ENCODE measurements at regions not wholly inside any gene's neighbourhood (a gene's known extent, or its start where the extent isn't known, plus 50 kb on each side); places are given as distances from the start of the nearest gene placed in this dataset.

DNA sequence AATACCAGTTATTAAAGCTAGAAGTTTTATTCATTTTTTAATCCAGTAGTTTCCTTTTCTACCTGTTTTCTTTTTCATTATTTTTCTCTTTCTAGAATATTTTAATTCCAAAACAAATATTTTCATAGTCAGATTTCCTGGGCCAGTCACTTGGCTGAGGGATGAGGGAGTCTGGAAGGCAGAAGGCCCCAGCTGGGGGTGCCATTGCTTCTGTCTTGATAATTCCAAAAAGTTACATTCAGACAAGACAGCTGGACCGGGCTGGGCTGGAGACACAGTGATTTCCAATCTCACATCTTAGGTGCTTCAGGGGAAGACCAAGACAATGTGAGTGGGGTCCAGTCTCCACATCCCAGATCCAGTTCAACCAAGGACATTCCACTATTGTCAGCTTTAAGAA is 263.5 kb downstream of the TMA16 start:
- TF ChIP-seq, protein P1, sequence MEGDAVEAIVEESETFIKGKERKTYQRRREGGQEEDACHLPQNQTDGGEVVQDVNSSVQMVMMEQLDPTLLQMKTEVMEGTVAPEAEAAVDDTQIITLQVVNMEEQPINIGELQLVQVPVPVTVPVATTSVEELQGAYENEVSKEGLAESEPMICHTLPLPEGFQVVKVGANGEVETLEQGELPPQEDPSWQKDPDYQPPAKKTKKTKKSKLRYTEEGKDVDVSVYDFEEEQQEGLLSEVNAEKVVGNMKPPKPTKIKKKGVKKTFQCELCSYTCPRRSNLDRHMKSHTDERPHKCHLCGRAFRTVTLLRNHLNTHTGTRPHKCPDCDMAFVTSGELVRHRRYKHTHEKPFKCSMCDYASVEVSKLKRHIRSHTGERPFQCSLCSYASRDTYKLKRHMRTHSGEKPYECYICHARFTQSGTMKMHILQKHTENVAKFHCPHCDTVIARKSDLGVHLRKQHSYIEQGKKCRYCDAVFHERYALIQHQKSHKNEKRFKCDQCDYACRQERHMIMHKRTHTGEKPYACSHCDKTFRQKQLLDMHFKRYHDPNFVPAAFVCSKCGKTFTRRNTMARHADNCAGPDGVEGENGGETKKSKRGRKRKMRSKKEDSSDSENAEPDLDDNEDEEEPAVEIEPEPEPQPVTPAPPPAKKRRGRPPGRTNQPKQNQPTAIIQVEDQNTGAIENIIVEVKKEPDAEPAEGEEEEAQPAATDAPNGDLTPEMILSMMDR (tag by site-specific recombination; IDR thresholded peaks at IDR 0.05), result no peak
- TF ChIP-seq ZNF140 (tag by site-specific recombination; IDR thresholded peaks at IDR 0.05) (no peak), REPIN1 (tag by site-specific recombination; IDR thresholded peaks at IDR 0.05; ENCODE audit: low read depth) (no peak), ZNF707 (tag by site-specific recombination; IDR thresholded peaks at IDR 0.05) (no peak), ZNF184 (tag by site-specific recombination; IDR thresholded peaks at IDR 0.05) (no peak), ZNF629 (tag by site-specific recombination; IDR thresholded peaks at IDR 0.05) (no peak)
- TF ChIP-seq, protein P2, sequence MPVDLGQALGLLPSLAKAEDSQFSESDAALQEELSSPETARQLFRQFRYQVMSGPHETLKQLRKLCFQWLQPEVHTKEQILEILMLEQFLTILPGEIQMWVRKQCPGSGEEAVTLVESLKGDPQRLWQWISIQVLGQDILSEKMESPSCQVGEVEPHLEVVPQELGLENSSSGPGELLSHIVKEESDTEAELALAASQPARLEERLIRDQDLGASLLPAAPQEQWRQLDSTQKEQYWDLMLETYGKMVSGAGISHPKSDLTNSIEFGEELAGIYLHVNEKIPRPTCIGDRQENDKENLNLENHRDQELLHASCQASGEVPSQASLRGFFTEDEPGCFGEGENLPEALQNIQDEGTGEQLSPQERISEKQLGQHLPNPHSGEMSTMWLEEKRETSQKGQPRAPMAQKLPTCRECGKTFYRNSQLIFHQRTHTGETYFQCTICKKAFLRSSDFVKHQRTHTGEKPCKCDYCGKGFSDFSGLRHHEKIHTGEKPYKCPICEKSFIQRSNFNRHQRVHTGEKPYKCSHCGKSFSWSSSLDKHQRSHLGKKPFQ (tag by site-specific recombination; IDR thresholded peaks at IDR 0.05), result no peak
- TF ChIP-seq, protein P3, sequence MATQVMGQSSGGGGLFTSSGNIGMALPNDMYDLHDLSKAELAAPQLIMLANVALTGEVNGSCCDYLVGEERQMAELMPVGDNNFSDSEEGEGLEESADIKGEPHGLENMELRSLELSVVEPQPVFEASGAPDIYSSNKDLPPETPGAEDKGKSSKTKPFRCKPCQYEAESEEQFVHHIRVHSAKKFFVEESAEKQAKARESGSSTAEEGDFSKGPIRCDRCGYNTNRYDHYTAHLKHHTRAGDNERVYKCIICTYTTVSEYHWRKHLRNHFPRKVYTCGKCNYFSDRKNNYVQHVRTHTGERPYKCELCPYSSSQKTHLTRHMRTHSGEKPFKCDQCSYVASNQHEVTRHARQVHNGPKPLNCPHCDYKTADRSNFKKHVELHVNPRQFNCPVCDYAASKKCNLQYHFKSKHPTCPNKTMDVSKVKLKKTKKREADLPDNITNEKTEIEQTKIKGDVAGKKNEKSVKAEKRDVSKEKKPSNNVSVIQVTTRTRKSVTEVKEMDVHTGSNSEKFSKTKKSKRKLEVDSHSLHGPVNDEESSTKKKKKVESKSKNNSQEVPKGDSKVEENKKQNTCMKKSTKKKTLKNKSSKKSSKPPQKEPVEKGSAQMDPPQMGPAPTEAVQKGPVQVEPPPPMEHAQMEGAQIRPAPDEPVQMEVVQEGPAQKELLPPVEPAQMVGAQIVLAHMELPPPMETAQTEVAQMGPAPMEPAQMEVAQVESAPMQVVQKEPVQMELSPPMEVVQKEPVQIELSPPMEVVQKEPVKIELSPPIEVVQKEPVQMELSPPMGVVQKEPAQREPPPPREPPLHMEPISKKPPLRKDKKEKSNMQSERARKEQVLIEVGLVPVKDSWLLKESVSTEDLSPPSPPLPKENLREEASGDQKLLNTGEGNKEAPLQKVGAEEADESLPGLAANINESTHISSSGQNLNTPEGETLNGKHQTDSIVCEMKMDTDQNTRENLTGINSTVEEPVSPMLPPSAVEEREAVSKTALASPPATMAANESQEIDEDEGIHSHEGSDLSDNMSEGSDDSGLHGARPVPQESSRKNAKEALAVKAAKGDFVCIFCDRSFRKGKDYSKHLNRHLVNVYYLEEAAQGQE (tag by site-specific recombination; IDR thresholded peaks at IDR 0.05), result no peak
